RWPE2 (cell line): ENCODE measurements at regions not wholly inside any gene's neighbourhood (a gene's known extent, or its start where the extent isn't known, plus 50 kb on each side); places are given as distances from the start of the nearest gene placed in this dataset.

ENCODE experiments used
- ATAC-seq: fragments of 200-7000 bp; cut with Tn5 transposase; 3 replicates; pipeline ENCODE4 v1.9.1; 2021; ENCODE audit warnings: low read depth
- DNase-seq: peaks from one replicate; pipeline ENCODE4 v3.0.0-alpha.2; 2020; ENCODE audit warnings: low spot score
- H3K27ac ChIP-seq: fragments of 450-650 bp; 2 replicates; pipeline ENCODE4 v1.5.1; 2017; ENCODE audit warnings: mild to moderate bottlenecking; ENCODE audit not compliant: poor library complexity, severe bottlenecking
- H3K27me3 ChIP-seq: fragments of 250-450 bp; sonication (Bioruptor Pico); 2 replicates; pipeline ENCODE4 v1.5.1; 2021; ENCODE audit warnings: mild to moderate bottlenecking, moderate library complexity; ENCODE audit not compliant: insufficient read depth, poor library complexity, severe bottlenecking
- H3K36me3 ChIP-seq: fragments of 250-450 bp; sonication (Bioruptor Pico); 2 replicates; pipeline ENCODE4 v1.5.1; 2020; ENCODE audit warnings: low read depth, mild to moderate bottlenecking, moderate library complexity
- H3K4me1 ChIP-seq: fragments of 250-450 bp; sonication (Bioruptor Pico); 2 replicates; pipeline ENCODE4 v1.5.1; 2021; ENCODE audit warnings: mild to moderate bottlenecking, moderate library complexity; ENCODE audit not compliant: insufficient read depth, poor library complexity, severe bottlenecking
- H3K4me3 ChIP-seq: fragments of 250-450 bp; sonication (Bioruptor Pico); 2 replicates; pipeline ENCODE4 v1.5.1; 2021; ENCODE audit warnings: mild to moderate bottlenecking, moderate library complexity; ENCODE audit not compliant: severe bottlenecking
- H3K9me3 ChIP-seq: fragments of 250-450 bp; sonication (Bioruptor Pico); 2 replicates; pipeline ENCODE4 v1.5.1; 2021; ENCODE audit warnings: mild to moderate bottlenecking, moderate library complexity; ENCODE audit not compliant: severe bottlenecking
- TF ChIP-seq, protein P1 (sequence below): fragments of 450-650 bp; IDR thresholded peaks from one replicate; pipeline ENCODE4 v1.5.1; 2017; ENCODE audit warnings: mild to moderate bottlenecking, moderate library complexity; ENCODE audit not compliant: poor library complexity, severe bottlenecking

DNA sequence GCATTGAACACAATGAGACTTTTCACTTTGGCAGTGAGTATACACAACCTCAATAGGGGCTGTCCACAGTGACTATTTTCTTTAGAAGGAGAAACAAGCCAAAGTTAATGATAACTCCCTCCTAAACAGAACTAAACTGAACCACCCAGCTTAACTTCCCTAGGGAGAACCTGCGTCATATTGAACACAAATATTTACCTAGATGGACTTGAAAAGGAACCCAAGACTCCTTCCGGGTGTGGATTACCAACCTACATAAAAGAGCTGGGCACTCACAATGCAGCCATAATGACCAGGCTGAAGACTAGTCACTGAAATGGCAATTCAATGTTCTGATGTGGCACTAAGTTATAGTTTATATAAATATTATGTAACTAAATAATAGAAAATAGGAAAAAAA lies 160.6 kb downstream of the IBTK start:
- Histone ChIP-seq H3K4me3 (no peak overlapping the region), H3K27ac (no peak overlapping the region), H3K9me3 (no peaks in the 10 kb centered on the region), H3K27me3 (no peaks in the 10 kb centered on the region), H3K4me1 (no peaks in the 10 kb centered on the region), H3K36me3 (no peaks in the 10 kb centered on the region)
- DNase-seq, result no peak
- TF ChIP-seq, protein P1, sequence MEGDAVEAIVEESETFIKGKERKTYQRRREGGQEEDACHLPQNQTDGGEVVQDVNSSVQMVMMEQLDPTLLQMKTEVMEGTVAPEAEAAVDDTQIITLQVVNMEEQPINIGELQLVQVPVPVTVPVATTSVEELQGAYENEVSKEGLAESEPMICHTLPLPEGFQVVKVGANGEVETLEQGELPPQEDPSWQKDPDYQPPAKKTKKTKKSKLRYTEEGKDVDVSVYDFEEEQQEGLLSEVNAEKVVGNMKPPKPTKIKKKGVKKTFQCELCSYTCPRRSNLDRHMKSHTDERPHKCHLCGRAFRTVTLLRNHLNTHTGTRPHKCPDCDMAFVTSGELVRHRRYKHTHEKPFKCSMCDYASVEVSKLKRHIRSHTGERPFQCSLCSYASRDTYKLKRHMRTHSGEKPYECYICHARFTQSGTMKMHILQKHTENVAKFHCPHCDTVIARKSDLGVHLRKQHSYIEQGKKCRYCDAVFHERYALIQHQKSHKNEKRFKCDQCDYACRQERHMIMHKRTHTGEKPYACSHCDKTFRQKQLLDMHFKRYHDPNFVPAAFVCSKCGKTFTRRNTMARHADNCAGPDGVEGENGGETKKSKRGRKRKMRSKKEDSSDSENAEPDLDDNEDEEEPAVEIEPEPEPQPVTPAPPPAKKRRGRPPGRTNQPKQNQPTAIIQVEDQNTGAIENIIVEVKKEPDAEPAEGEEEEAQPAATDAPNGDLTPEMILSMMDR, result no peak
- no peak for ATAC-seq

DNA sequence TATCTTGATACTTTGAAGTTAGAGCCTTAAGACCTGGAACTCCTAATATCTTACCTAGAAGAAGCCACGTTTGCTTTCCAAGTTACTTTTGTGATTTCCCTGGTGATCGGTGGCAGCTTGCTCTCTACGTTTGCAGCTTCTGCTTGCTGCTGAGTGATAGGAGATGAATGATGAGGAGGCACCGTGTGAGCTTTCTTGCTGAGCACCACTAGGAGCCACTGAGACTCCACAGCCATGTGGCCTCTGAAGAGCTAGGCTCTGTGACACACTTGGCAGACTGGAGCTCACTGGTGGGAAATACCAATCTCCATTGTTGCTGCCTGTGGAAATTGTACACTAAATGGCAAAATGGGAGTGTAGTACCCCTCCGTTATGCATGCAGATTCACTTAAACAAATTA lies 161.8 kb downstream of the IBTK start:
- H3K4me1 ChIP-seq, result no peaks in the 10 kb centered on the region
- no peaks in the 10 kb centered on the region for H3K9me3 ChIP-seq
- no peaks in the 10 kb centered on the region for H3K36me3 ChIP-seq
- no peak overlapping the region for H3K27ac ChIP-seq
- ATAC-seq (no peak), DNase-seq (no peak)
- H3K4me3 ChIP-seq, result no peak overlapping the region
- no peaks in the 10 kb centered on the region for H3K27me3 ChIP-seq
- TF ChIP-seq, protein P1, result no peak

DNA sequence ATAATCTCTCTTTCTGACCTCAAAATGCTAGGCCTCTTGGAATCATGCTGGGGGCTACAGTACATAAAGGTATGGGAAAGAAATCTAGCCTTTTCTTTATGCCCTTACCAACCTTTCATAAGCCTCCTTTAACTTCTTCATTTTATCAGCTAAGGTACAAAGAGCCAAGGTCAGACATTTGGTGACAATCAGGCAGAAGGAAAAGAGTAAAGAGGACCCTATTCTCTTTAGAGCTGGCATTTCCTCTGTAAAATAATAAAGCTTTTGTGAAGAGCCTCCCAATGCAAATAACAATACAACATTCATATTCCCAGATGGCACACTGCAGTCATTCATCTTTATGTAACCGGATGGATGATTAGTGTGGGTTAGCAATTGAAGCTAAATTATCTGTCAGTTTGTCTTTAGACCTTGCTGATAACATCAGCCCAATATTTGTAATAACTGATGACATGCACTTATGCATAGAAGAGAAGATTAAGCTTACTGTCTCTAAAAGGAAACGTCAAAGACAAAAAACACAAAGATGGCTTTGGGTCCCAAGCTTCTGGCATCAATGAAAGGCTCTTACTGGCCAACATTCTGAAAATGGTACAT lies 163.1 kb downstream of the IBTK start:
- no peak overlapping the region for H3K27ac ChIP-seq
- no peaks in the 10 kb centered on the region for H3K27me3 ChIP-seq
- DNase-seq (no peak), ATAC-seq (no peak)
- no peaks in the 10 kb centered on the region for H3K36me3 ChIP-seq
- no peak overlapping the region for H3K4me3 ChIP-seq
- no peaks in the 10 kb centered on the region for H3K4me1 ChIP-seq
- H3K9me3 ChIP-seq, result no peaks in the 10 kb centered on the region
- TF ChIP-seq, protein P1, result no peak

DNA sequence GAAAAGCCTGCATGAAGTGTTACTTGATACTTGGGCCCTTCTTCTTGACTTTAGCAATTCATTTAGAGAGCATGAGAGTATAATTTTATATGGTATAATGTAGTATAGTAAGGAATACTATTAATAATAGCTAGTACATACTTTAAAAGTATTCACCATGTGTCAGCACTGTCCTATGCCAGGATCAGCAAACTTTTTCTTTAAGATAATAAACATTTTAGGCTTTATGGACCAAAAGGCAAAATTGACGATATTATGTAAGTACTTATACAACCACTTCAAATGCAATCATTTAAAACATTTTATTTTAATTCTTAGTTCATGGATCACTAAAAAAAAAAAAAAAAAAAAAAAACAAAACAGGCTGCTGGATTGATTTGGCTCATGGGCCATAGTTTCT lies 163.9 kb downstream of the IBTK start:
- no peak overlapping the region for H3K27ac ChIP-seq
- ATAC-seq (no peak), DNase-seq (no peak)
- TF ChIP-seq, protein P1, result no peak
- no peaks in the 10 kb centered on the region for H3K4me1 ChIP-seq
- H3K36me3 ChIP-seq, result no peaks in the 10 kb centered on the region
- no peaks in the 10 kb centered on the region for H3K9me3 ChIP-seq
- H3K4me3 ChIP-seq, result no peak overlapping the region
- no peaks in the 10 kb centered on the region for H3K27me3 ChIP-seq

DNA sequence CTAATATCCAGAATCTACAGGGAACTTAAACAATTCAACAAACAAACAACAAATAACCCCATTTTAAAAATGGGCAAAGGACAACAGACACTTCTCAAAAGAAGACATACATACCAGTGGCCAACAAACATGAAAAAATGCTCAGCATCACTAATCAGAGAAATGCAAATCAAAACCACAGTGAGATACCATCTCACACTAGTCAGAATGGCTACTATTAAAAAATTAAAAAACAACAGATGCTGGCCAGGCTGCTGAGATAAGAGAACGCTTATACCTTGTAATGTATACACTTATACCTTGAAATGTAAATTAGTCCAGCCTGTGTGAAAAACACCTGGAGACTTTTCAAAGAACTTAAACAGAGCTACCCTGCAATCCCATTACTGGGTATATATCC lies 166.8 kb downstream of the IBTK start:
- Histone ChIP-seq H3K27ac (no peak overlapping the region), H3K27me3 (no peaks in the 10 kb centered on the region), H3K9me3 (no peaks in the 10 kb centered on the region), H3K4me1 (no peaks in the 10 kb centered on the region), H3K36me3 (no peaks in the 10 kb centered on the region), H3K4me3 (no peak overlapping the region)
- no peak for ATAC-seq
- DNase-seq, result no peak
- TF ChIP-seq, protein P1, result no peak
